ENCODE measurements at regions not wholly inside any gene's neighbourhood (a gene's known extent, or its start where the extent isn't known, plus 50 kb on each side); places are given as distances from the start of the nearest gene placed in this dataset.
"Not testable (repeated sequence)": the region's sequence is repeated elsewhere in the genome, so short reads cannot be mapped to it uniquely, and the experiment has no call there.

GRCh38 chr3:38964646-38965045 is 87.1 kb downstream of the SCN11A start:
- no peak for DNase-seq

- DNase-seq = no peak
These were observed 87.5 kb downstream of the SCN11A start for GRCh38 chr3:38964204-38964603.

- peak; percentile 28 for DNase-seq
These were observed 90.7 kb downstream of the SCN11A start for GRCh38 chr3:38960953-38961622.

GRCh38 chr3:38960042-38960622 is 91.6 kb downstream of the SCN11A start:
- DNase-seq = no peak

GRCh38 chr3:38958026-38958720 is 93.6 kb downstream of the SCN11A start:
- DNase-seq = no peak

GRCh38 chr3:38957296-38957695 is 94.4 kb downstream of the SCN11A start:
- no peak for DNase-seq

GRCh38 chr3:38952721-38953120 is 99.0 kb downstream of the SCN11A start:
- DNase-seq = no peak

GRCh38 chr3:38951167-38951566 is 100.6 kb downstream of the SCN11A start:
- not testable (repeated sequence) for DNase-seq

GRCh38 chr3:38950581-38950980 is 101.2 kb downstream of the SCN11A start:
- DNase-seq = no peak

GRCh38 chr3:38949994-38950393 is 101.8 kb downstream of the SCN11A start:
- no peak for DNase-seq

GRCh38 chr3:38940394-38940793 is 111.3 kb downstream of the SCN11A start:
- DNase-seq = no peak

GRCh38 chr3:38925351-38925750 is 109.3 kb upstream of the SCN10A start:
- no peak for DNase-seq

- no peak for DNase-seq
These were observed 100.7 kb upstream of the SCN10A start for GRCh38 chr3:38916706-38917105.

GRCh38 chr3:38907426-38907825 is 91.4 kb upstream of the SCN10A start:
- no peak for DNase-seq

- DNase-seq = no peak
These were observed 74.4 kb upstream of the SCN10A start for GRCh38 chr3:38890426-38890825.

- DNase-seq = no peak
These were observed 62.6 kb upstream of the SCN10A start for GRCh38 chr3:38878646-38879045.

Data from femur (tissue), 1 donor.